HG03064 (cell line): ENCODE measurements at regions not wholly inside any gene's neighbourhood (a gene's known extent, or its start where the extent isn't known, plus 50 kb on each side); places are given as distances from the start of the nearest gene placed in this dataset.

Experiments used
- ATAC-seq: cut with Tn5 transposase; IDR thresholded peaks from one replicate; pipeline ENCODE4 v1.9.1; 2021; ENCODE audit warnings: low read depth; ENCODE audit not compliant: unreplicated experiment

GRCh38 chr3:162096874-162097273 is 600.3 kb downstream of the OTOL1 start:
- no peak for ATAC-seq

DNA sequence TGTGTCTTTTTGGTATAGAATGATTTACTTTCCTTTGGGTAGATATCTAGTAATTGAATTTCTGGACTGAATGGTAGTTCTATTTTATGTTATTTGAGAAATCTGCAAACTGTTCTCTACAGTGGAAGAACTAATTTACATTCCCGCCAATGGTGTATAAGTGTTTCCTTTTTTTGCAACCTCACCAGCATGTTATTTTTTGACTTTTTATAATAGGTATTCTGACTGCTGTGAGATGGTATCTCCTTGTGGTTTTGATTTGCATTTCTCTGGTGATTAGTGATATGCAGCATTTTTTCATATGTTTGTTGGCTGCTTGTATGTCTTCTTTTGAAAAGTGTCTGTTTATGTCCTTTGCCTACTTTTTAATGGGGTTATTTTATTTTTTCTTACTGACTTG is 607.2 kb downstream of the OTOL1 start:
- no peak for ATAC-seq

- no peak for ATAC-seq
These were observed 615.3 kb downstream of the OTOL1 start for GRCh38 chr3:162111861-162112260.

- no peak for ATAC-seq
These were observed 616.1 kb downstream of the OTOL1 start for GRCh38 chr3:162112719-162113118.

DNA sequence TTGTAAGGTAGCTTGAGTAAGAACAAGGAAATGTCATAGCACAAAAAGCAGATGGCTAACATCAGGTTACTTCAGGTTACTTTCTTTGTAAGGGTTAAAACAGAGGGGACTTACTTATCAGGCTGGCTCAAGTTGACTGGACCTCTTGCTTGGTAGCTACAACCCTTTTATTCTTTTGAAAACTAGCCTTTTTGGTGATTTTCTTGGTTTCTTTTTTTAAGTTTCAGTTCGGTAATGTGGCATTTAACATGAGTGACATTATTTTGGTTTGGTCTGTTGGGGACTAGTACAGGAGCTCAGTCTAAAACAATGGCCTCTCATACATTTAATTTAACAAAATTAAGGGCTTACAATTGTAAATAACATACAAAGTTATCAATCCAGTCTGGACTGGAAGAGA is 621.4 kb downstream of the OTOL1 start:
- ATAC-seq, result no peak

DNA sequence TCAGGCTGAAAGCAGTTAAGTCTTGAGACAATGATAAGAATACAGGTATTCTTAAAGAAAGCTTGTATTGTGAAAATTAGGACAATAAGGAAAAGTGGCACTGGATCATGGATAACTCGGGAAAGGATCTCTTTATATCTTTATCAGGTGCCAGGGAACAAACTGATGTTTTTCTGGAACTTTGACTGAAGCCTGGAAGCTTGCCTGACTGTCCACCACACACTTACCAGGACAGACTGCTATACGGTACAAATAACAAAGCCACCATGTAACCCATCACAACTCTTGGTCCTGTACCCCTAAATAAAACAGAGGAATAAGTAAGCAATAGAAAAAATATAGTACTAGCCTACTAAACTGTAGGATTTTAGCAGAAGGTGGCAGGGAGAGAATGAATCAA is 623.0 kb downstream of the OTOL1 start:
- no peak for ATAC-seq

- no peak for ATAC-seq
These were observed 625.8 kb downstream of the OTOL1 start for GRCh38 chr3:162122405-162122804.

DNA sequence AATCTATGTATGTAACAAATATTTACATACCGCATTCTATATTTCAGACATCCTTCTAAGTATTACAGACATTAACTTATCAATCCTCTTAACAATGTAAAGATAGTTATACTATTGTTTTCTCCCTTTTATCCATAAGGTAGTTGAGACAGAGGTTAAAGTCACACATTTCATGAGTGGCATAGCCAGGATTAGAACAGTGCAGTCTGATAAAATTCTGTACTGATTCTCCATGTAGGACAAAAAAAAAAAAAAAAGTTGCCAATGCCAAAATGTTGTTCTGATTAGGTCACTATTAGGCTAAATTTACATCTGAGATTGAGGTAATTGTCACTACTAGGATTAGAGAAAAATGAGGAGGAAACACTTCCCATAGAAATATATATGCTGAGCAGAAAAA is 629.2 kb downstream of the OTOL1 start:
- ATAC-seq, result no peak

DNA sequence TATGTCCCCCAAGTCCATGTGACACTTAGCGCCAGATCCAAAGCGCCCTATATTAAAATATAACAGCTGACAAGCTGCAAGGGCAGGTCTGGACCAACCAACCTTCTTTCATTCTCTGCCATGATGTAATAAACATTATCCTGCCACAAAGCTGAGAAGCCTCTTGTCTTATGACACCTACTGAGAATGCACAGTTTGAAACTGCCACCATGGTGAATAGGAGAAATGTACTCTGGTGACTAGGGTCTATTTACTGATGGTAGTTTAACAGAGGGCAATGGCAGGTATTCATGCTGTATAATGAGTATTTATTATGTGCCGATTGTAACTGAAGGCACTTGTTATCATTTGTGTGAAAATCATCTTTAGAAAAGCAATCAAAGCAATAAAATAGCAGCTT is 634.0 kb downstream of the OTOL1 start:
- ATAC-seq, result no peak

DNA sequence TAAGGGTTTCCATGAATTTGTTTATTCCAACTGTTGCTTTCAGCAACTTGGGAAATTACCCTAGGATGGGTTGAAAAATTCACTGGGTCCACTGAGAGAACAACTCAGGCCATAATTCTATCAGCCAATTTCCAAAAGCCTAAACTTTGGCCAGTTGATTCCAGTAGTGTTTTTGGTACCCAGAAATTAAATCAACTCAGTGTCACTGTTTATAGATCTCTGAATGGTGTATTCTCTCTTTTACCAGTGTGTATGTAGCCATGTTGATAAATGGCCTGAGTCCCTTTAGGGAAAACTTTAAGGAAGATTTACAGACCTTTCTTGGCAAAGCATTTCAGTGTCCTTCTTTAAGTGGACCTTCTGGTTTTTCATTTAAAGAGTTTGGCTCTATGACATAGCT is 636.4 kb downstream of the OTOL1 start:
- no peak for ATAC-seq

DNA sequence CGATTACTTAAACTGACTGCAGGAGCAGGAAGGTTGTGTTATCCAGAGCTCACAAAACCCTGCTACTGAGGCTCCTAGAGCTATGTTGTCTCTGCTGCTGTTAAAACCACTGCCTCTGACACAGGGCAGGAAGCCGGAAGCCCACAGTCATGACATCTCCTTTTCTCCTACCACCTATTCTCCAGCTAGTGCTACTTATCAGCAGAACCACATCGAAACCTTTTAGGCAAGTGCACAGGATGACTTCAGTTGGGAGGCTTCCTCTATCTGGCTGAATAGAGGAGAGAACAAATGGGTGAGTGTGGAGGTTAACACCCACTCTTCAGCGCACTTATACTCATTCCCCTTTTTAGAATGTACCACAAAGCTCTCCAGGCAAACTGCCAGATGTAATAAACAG is 638.0 kb downstream of the OTOL1 start:
- no peak for ATAC-seq

DNA sequence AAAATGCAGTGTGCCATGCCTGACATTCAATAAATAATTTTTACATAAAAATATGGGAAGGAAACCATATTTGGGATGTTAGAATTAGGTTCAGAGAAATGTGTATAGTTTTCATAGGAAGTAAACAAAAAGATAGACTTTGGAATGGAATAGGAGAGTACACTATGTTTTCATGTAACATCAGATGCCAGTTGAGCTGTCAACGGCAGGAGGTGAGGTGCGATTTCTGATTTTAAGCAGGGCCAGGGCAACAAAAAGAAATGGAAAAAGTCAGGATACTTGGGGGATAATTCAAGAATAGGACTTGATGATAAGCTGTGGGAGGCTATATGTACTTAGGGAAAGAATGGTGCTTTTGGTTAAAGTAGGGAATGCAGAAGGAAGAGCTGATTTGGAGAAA is 639.5 kb downstream of the OTOL1 start:
- no peak for ATAC-seq

GRCh38 chr3:162138509-162138908 is 641.9 kb downstream of the OTOL1 start:
- ATAC-seq, result no peak

DNA sequence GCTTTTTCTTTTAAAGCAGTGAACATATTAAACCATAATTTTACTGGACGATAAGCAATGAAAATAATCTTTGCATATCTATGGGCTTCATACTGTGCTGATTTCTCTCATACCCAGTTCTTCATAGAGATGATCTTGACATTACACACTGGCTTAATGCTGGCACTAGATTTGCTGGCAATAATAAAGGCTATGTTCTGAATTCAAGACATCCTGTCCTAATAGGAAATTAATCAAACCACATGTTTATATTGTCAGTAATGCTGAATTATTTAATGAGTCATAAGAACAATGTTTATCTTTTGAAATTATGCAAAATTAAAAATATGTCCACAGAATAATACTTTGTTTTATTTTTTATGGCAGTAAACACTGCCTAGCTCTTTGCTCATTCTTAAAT is 643.2 kb downstream of the OTOL1 start:
- no peak for ATAC-seq

DNA sequence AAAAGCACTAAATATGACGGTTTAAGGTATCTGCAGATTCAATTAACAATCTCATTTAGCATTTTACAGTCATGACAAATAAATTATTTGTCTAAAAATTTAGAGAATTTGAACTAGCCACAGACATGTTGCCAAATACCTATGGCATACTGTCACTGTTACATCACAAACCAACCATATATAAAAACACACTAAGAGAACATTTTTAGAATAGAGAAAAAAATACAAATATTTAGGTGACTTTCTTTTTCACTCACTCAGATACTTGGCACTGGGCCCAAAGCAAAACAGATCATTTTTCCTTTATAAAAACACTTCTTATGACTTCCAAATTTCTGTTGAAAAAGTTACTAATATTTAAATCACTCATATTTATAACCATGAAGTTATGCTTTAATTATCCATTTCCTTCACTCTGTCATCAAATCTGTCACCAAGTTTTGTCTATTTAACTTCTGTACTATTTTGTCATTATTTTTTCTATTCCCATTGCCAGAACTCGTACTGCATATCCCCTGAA is 644.7 kb downstream of the OTOL1 start:
- no peak for ATAC-seq

DNA sequence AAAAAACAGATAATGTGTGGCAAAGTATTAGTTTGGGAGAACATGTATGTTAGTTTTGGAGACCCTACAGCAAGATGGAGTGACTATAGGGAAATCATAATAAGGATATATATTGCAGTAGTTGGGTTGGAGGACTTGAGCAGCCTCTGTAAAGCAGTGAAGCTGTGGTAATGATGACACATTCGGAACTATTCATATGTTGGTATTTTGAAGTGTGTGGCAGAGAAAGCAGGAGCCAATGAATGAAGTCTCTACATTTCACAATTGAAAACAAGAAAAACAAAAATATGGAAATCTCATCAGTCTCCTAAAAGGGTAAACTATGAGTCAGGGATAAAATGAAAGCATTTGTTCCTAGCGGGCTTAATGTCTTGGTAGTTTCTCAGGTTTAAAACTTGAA is 645.9 kb downstream of the OTOL1 start:
- ATAC-seq, result no peak

- ATAC-seq, result no peak
These were observed 646.6 kb downstream of the OTOL1 start for GRCh38 chr3:162143180-162143579.

DNA sequence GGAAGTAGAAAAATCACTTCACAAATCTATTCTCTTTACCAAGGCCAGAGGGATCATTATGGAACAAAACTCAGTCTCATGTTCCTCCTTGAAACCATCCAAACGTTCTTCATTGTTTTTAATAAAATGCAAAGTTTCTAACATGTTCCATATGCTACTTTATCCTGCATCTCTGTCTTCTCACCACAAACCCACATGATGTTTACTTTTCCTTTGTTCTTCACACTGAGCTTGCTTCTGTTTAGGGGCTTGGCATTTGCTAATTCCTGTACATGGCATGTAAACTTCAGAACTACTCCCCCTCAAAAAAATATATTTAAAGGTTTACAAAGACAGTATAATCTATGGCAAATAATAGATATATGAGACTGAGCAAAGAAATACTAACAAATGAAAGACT is 651.4 kb downstream of the OTOL1 start:
- no peak for ATAC-seq

DNA sequence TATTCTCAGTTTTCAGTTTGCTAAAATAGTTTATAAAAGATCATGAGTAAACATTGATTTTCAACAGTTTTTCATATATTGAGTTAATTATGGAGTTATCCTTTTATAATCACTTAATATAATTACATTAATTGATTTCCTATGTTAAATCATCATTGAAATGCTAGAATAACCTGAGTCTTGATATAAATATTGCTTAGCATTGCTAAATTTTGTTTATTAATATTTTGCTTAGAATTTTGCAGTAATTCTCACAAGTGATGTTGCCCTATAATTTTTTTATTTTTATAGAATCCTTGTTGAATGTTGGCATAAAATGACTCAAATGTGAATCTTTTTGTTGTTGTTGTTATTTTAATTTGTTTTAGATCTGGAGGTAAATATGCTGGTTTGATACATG is 654.2 kb downstream of the OTOL1 start:
- ATAC-seq, result no peak

GRCh38 chr3:162152636-162153035 is 656.0 kb downstream of the OTOL1 start:
- no peak for ATAC-seq

- no peak for ATAC-seq
These were observed 665.0 kb downstream of the OTOL1 start for GRCh38 chr3:162161595-162161994.

GRCh38 chr3:162165346-162165745 is 668.7 kb downstream of the OTOL1 start:
- no peak for ATAC-seq

- ATAC-seq, result no peak
These were observed 669.9 kb downstream of the OTOL1 start for GRCh38 chr3:162166543-162166942.
